GM12872 (cell line): ENCODE measurements at regions not wholly inside any gene's neighbourhood (a gene's known extent, or its start where the extent isn't known, plus 50 kb on each side); places are given as distances from the start of the nearest gene placed in this dataset.

Experiments used
- CTCF ChIP-seq: IDR thresholded peaks from 3 replicates; pipeline ENCODE4 v1.5.1; 2011; ENCODE audit warnings: low read depth, mild to moderate bottlenecking, low read length, moderate library complexity; ENCODE audit not compliant: insufficient read depth

- TF ChIP-seq CTCF, result no peak
Observed at GRCh38 chr6:74853991-74854390, 351.9 kb downstream of the COL12A1 start.

- TF ChIP-seq CTCF, result no peak
Observed at GRCh38 chr6:74851596-74851995, 354.3 kb downstream of the COL12A1 start.

- no peak for TF ChIP-seq CTCF
Observed at GRCh38 chr6:74840953-74841352, 364.9 kb downstream of the COL12A1 start.

GRCh38 chr6:74834967-74835366, 370.9 kb downstream of the COL12A1 start:
- TF ChIP-seq CTCF, result no peak

GRCh38 chr6:74826263-74826662, 379.6 kb downstream of the COL12A1 start:
- no peak for TF ChIP-seq CTCF

GRCh38 chr6:74814440-74814839, 391.4 kb downstream of the COL12A1 start:
- no peak for TF ChIP-seq CTCF

GRCh38 chr6:74807674-74808073, 398.2 kb downstream of the COL12A1 start:
- no peak for TF ChIP-seq CTCF

GRCh38 chr6:74805916-74806696, 399.7 kb downstream of the COL12A1 start:
- TF ChIP-seq CTCF, result no peak
